ENCODE measurements at regions not wholly inside any gene's neighbourhood (a gene's known extent, or its start where the extent isn't known, plus 50 kb on each side); places are given as distances from the start of the nearest gene placed in this dataset.

- TF ChIP-seq EZH2 (IDR thresholded peaks at IDR 0.05; ENCODE audit: insufficient read depth, poor library complexity, severe bottlenecking) (no peak), EZH2phosphoT487 (IDR thresholded peaks at IDR 0.05; ENCODE audit: insufficient read depth, low read depth) (no peak)
Measured at GRCh38 chr2:215677481-215677880, 241.6 kb upstream of the FN1 start.
